C4-2B (cell line): ENCODE measurements at regions not wholly inside any gene's neighbourhood (a gene's known extent, or its start where the extent isn't known, plus 50 kb on each side); places are given as distances from the start of the nearest gene placed in this dataset.
"Not testable (repeated sequence)": the region's sequence is repeated elsewhere in the genome, so short reads cannot be mapped to it uniquely, and the experiment has no call there.

Experiments used
- H3K27ac ChIP-seq: fragments of 450-650 bp; 2 replicates; pipeline ENCODE4 v1.5.1; 2017
- CTCF ChIP-seq: fragments of 450-650 bp; conservative IDR thresholded peaks from 2 replicates; pipeline ENCODE4 v1.5.1; 2017; ENCODE audit warnings: mild to moderate bottlenecking
- ZFX ChIP-seq: fragments of 450-650 bp; IDR thresholded peaks from 2 replicates; pipeline ENCODE4 v1.6.1; 2017

DNA sequence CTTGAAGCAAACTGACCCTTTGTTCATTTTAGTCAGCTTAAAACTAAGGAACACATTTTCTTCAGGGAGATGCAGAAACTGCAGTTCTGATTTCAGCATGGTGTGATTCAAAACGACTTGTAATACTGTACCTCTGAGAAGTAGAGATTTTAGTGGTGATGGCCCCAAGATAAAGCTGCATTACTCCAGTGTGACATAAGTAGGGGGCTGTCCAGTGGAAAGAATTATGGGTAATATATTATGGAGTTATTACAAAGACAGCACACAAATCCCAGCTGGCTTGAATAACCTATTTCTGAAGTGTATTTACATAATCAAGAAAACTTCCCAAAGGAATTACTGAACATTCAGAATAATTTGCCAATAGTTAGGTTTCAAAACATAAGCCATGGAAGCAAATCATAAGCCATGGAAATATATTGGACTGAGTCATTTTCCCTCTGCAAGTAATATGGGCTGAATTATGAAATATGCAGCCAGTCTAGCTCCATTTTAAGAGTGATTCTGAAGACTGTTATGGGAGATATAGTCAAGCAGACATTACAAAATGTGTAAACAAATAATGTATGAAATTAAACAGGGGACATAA lies 133.7 kb upstream of the FBXL17 start:
- no peak for TF ChIP-seq CTCF
- H3K27ac ChIP-seq = no peak overlapping the region

DNA sequence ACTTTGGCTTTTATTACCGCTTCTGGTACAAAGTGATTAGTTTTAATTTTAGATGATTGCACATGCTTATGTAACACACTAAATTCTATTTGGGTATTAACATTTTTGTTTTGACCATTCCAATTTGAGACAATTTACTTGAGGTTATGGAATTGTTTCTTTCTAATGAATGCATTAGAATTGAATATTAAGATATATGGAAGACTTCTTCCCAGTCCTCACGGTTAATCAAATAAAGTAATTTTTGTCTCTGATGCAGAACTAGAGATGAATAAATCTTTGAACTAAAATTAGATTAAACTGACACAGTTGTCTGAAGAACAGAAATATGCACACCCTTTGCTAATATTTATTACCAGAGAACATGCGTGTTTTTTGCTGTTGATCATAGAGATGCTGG lies 127.1 kb upstream of the FBXL17 start:
- no peak overlapping the region for H3K27ac ChIP-seq
- TF ChIP-seq CTCF = no peak
- TF ChIP-seq ZFX = no peak

- no peak overlapping the region for H3K27ac ChIP-seq
- TF ChIP-seq CTCF (no peak), ZFX (no peak)
These were observed 125.7 kb upstream of the FBXL17 start for GRCh38 chr5:108507631-108508030.

DNA sequence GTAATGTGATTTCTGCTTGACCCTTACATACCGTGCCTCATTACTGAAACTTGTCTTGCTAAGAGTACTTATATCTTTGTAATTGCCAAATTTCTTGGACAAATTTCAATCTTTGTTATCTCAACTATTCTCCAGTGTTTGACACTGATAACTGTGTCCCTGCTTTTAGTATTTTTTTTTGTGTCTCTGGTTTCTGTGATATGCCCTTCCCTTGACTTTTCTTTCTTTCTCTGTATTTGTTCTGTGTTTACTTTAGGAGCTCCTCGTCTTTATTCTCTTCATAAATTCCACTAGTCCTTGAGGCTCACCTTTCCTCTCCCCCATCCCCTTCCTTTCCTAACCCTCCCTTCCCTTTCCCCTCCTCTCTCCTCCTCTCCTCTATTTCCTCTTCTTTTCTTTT lies 123.7 kb upstream of the FBXL17 start:
- TF ChIP-seq ZFX = no peak
- no peak for TF ChIP-seq CTCF

DNA sequence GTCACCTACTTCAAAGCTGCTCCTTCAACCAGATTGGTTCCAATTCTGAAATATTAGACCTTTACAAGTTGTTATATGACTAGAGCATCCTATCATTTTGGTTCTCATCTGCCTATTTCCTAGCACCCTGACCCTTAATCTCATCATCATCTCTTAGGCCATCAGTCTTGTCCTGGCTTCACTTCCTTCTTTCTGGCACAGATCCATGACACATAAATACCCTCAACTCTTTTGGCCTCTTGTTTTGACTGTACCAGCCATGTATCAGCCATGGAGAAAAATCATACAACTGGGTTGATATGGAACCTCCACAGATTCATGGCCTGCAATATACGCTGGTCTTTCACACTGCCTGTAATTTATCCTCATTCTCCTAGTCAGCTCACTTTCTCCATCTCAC lies 123.1 kb upstream of the FBXL17 start:
- TF ChIP-seq ZFX = no peak
- no peak for TF ChIP-seq CTCF
- H3K27ac ChIP-seq = no peak overlapping the region

More for the DNA sequence above, 123.7 kb upstream of the FBXL17 start:
- no peak overlapping the region for H3K27ac ChIP-seq

DNA sequence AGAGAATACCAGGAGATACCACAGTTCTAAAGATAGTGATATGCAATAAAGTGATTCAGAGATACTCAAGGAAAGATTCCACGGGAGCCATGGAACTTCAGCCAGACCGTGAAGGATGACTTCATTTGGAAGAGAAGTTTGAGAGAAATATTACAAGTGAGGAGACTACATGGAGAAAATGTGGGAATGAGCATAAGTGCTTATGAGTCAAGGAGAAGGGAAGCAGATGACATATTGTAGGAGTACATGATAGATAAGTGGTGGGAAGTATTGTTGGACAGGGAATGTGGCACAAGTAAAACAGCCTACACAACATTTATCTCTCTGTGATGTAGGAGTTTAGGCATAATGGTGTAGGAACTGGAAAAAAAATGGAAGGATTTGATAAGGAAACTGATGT lies 122.1 kb upstream of the FBXL17 start:
- TF ChIP-seq ZFX = no peak
- TF ChIP-seq CTCF = no peak
- no peak overlapping the region for H3K27ac ChIP-seq

- H3K27ac ChIP-seq = not testable (repeated sequence)
These were observed 113.7 kb upstream of the FBXL17 start for GRCh38 chr5:108495615-108496014.

- TF ChIP-seq CTCF = no peak
- no peak for TF ChIP-seq ZFX
- no peak overlapping the region for H3K27ac ChIP-seq
These were observed 106.1 kb upstream of the FBXL17 start for GRCh38 chr5:108487951-108488350.
